ENCODE measurements at regions not wholly inside any gene's neighbourhood (a gene's known extent, or its start where the extent isn't known, plus 50 kb on each side); places are given as distances from the start of the nearest gene placed in this dataset.

DNA sequence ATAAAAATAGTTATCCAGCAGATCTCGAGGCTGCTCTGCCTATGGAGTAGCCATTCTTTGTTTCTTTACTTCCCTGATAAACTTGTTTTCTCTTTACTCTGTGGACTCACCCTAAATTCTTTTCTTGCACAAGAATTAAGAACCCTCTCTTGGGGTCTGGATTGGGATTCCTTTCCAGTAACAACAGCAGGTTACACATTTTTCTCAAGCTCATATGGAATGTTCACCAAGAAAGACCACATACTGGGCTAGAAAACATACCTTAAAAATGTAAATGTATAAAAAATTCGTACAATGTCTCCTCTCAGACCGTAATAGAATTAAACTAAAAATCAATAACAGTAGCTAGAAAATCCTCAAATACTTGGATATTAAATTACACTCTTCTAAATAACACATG, 299.2 kb downstream of the CNTN3 start:
- TF ChIP-seq, protein P1, sequence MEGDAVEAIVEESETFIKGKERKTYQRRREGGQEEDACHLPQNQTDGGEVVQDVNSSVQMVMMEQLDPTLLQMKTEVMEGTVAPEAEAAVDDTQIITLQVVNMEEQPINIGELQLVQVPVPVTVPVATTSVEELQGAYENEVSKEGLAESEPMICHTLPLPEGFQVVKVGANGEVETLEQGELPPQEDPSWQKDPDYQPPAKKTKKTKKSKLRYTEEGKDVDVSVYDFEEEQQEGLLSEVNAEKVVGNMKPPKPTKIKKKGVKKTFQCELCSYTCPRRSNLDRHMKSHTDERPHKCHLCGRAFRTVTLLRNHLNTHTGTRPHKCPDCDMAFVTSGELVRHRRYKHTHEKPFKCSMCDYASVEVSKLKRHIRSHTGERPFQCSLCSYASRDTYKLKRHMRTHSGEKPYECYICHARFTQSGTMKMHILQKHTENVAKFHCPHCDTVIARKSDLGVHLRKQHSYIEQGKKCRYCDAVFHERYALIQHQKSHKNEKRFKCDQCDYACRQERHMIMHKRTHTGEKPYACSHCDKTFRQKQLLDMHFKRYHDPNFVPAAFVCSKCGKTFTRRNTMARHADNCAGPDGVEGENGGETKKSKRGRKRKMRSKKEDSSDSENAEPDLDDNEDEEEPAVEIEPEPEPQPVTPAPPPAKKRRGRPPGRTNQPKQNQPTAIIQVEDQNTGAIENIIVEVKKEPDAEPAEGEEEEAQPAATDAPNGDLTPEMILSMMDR (IDR thresholded peaks at IDR 0.05 in 8 of 11, conservative IDR thresholded peaks at IDR 0.05 in 3 of 11): no peak
- TF ChIP-seq POLR2A (IDR thresholded peaks at IDR 0.05) (no peak), POLR2AphosphoS5 (IDR thresholded peaks at IDR 0.05) (no peak)
